ENCODE measurements at regions not wholly inside any gene's neighbourhood (a gene's known extent, or its start where the extent isn't known, plus 50 kb on each side); places are given as distances from the start of the nearest gene placed in this dataset.
A peak's percentile ranks its signal among the peaks of the same experiment; 100 is the strongest.

DNA sequence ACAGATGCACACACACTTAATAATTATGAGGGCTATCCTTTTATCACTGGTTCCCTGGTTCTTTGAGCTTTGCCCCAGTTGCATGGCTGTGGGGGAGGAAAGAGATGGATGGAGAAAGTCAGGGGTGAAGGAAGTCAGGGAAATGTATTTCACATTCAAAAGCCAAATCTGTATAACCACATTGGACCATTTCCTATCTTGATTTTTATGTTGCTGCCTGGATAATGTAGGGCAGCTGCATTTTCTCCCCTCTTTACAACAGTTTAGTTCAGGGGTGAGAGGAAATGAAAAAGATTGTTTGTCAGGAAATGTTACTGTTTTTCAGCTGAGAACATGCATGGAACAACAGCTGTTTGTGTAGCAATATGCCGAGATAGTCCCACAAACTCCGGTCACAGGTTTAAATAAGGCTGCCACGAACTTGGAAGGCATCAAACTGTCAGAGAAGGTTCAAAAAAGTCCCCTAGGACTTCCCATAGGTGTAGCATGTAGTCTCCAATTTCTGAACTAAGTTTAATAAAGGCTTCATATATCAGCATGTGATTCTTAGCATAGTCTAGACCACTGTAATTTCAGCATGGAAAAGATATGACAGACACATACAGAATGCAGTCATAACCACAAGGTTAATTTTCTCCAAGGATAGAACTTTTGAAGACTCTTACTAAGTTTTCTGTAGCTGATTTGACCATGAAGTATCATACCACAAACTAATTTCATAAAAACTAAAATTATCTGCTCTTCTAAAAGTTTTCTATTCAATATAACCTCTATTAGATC is 82.1 kb upstream of the COL21A1 start:
- DNase-seq, result peak in 1 of 2 donors; percentile 34
- WGBS, 5 donors, result 32 to 49% (median 39%) methylated on average over 3 of the region's 3 CpGs

DNA sequence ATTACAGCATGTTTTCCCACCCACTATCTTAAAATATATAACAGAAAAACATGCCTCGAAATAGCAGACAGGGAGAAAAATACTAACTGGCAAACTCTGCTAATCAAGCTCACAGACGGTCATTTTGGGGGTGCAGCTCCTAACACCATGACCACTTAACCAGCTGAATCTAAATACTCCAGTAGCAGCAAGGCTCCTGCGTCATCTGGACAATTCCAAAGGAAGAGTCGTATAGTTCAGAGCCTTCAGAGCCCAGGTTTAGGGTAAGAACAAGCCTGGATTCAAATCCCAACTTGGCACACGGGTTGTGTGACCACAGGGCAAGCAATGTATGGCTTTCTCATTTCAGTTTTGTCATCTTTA is 81.3 kb upstream of the COL21A1 start:
- Histone ChIP-seq H3K9me3 (no peaks in the 10 kb centered on the region), H3K27ac (no peak overlapping the region), H3K36me3 (no peaks in the 10 kb centered on the region), H3K27me3 (no peaks in the 10 kb centered on the region), H3K4me3 (no peak overlapping the region), H3K4me1 (peaks cover 0 to 11% (median 0%) of the 10 kb centered on the region in 4 donors)
- TF ChIP-seq POLR2A (IDR thresholded peaks at IDR 0.05), result no peak
- TF ChIP-seq EP300 (IDR thresholded peaks at IDR 0.05), result no peak
- no peak for TF ChIP-seq CTCF (IDR thresholded peaks at IDR 0.05)
- TF ChIP-seq POLR2AphosphoS5 (IDR thresholded peaks at IDR 0.05), result no peak
- DNase-seq, result no peak
- intact Hi-C loops (cut with DNase I; ENCODE audit: low total_unique reads), result no loop called here
- whole genome bisulfite sequencing, 5 donors, result 60 to 76% (median 70%) methylated on average over 5 of the region's 5 CpGs

More for the DNA sequence above, 82.1 kb upstream of the COL21A1 start:
- Histone ChIP-seq H3K27ac (no peak overlapping the region), H3K36me3 (no peaks in the 10 kb centered on the region), H3K27me3 (no peaks in the 10 kb centered on the region), H3K4me3 (no peak overlapping the region), H3K9me3 (no peaks in the 10 kb centered on the region), H3K4me1 (peaks cover 0 to 11% (median 0%) of the 10 kb centered on the region in 4 donors)
- TF ChIP-seq POLR2AphosphoS5 (IDR thresholded peaks at IDR 0.05), result no peak
- no peak for TF ChIP-seq EP300 (IDR thresholded peaks at IDR 0.05)
- TF ChIP-seq CTCF (IDR thresholded peaks at IDR 0.05), result no peak
- TF ChIP-seq POLR2A (IDR thresholded peaks at IDR 0.05), result no peak
- intact Hi-C loops (cut with DNase I; ENCODE audit: low total_unique reads), result no loop called here

DNA sequence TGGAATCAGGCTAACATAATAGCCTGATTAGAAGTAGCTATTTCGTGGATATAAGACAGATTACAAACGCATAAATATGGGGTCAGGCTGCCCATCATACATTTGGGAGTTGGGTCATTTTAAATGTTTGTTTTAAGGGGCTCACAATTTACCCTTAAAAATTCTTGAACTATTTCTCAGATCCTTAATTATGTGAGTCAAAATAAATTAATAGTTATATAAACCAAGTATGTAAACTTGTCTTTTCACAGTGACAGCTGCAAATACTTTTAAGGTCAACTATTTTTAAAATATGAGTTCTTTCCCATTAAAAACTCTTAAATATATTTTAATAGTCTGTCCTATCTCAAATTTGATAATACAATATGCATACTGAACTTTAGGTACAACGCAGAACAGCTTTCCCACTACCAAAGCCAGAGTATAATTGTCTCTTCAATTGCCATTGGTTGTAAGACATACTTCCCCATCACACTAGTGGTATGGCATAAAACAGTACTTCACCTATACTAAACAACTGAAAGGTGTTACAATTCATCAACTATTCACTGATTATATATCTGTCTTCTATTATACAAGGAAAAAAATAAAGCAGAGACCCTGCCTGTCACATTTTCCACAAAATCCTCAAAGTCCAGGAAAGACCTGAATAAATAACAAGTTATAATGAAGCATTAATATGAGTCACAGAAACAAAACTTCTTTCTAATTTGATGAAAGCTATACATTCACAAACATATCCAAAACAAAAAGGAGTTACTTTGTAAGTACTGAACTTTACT is 80.8 kb upstream of the COL21A1 start:
- intact Hi-C loops (cut with DNase I; ENCODE audit: low total_unique reads), result no loop called here
- 47 to 71% (median 66%) methylated on average over 3 of the region's 3 CpGs for WGBS, 5 donors
- H3K9me3 ChIP-seq, result no peaks in the 10 kb centered on the region
- H3K36me3 ChIP-seq, result no peaks in the 10 kb centered on the region
- no peak overlapping the region for H3K27ac ChIP-seq
- H3K4me3 ChIP-seq, result no peak overlapping the region
- H3K27me3 ChIP-seq, result no peaks in the 10 kb centered on the region
- TF ChIP-seq CTCF (IDR thresholded peaks at IDR 0.05) (no peak), POLR2AphosphoS5 (IDR thresholded peaks at IDR 0.05) (no peak), POLR2A (IDR thresholded peaks at IDR 0.05) (no peak), EP300 (IDR thresholded peaks at IDR 0.05) (no peak)
- H3K4me1 ChIP-seq, result peaks cover 0 to 11% (median 0%) of the 10 kb centered on the region in 4 donors
- DNase-seq, result no peak

GRCh38 chr6:56324396-56324795 is 77.0 kb upstream of the COL21A1 start:
- intact Hi-C loops (cut with DNase I; ENCODE audit: low total_unique reads), result no loop called here
- no peak for DNase-seq
- TF ChIP-seq POLR2AphosphoS5 (IDR thresholded peaks at IDR 0.05) (no peak), POLR2A (IDR thresholded peaks at IDR 0.05) (no peak), EP300 (IDR thresholded peaks at IDR 0.05) (no peak), CTCF (IDR thresholded peaks at IDR 0.05) (no peak)
- no peaks in the 10 kb centered on the region for H3K27me3 ChIP-seq
- no peaks in the 10 kb centered on the region for H3K9me3 ChIP-seq
- no peaks in the 10 kb centered on the region for H3K36me3 ChIP-seq
- no peak overlapping the region for H3K4me3 ChIP-seq
- no peak overlapping the region for H3K27ac ChIP-seq
- H3K4me1 ChIP-seq, result peaks cover 0 to 8% (median 0%) of the 10 kb centered on the region in 4 donors
- 36 to 46% (median 40%) methylated on average over 4 to 6 of the region's 6 CpGs for WGBS, 5 donors

Data from stomach (tissue), 8 donors.